SJSA1 (cell line): ENCODE measurements at regions not wholly inside any gene's neighbourhood (a gene's known extent, or its start where the extent isn't known, plus 50 kb on each side); places are given as distances from the start of the nearest gene placed in this dataset.

ENCODE experiments used
- DNase-seq, 2 experiments: peaks; one replicate each; pipeline ENCODE4 v3.0.0-alpha.2; 2015 to 2020; ENCODE audit warnings: low spot score in 2 of 2, low read depth in 1 of 2
- H3K27ac ChIP-seq: fragments of 250-450 bp; sonication (Bioruptor Pico); 2 replicates; pipeline ENCODE4 v1.5.1; 2020; ENCODE audit warnings: mild to moderate bottlenecking, moderate library complexity
- H3K27me3 ChIP-seq: fragments of 250-450 bp; sonication (Bioruptor Pico); replicated peaks from 2 replicates; pipeline ENCODE4 v1.5.1; 2020; ENCODE audit warnings: mild to moderate bottlenecking, moderate library complexity
- H3K36me3 ChIP-seq: fragments of 250-450 bp; sonication (Bioruptor Pico); 2 replicates; pipeline ENCODE4 v1.5.1; 2020; ENCODE audit warnings: mild to moderate bottlenecking
- H3K4me1 ChIP-seq: fragments of 250-450 bp; sonication (Bioruptor Pico); replicated peaks from 2 replicates; pipeline ENCODE4 v1.6.1; 2021; ENCODE audit warnings: mild to moderate bottlenecking
- H3K4me3 ChIP-seq: fragments of 250-450 bp; sonication (Bioruptor Pico); 2 replicates; pipeline ENCODE4 v1.5.1; 2020; ENCODE audit warnings: mild to moderate bottlenecking
- H3K9me3 ChIP-seq: fragments of 250-450 bp; sonication (Bioruptor Pico); replicated peaks from 2 replicates; pipeline ENCODE4 v1.5.1; 2020; ENCODE audit warnings: mild to moderate bottlenecking

- H3K9me3 ChIP-seq, result no peaks in the 10 kb centered on the region; the same call in 1 of the 2 replicates
- no peak for DNase-seq
- no peaks in the 10 kb centered on the region; the same call in 1 of the 2 replicates for H3K4me1 ChIP-seq
- H3K4me3 ChIP-seq, result no peak overlapping the region
- no peak overlapping the region for H3K27ac ChIP-seq
- no peaks in the 10 kb centered on the region for H3K36me3 ChIP-seq
- H3K27me3 ChIP-seq, result no peaks in the 10 kb centered on the region
Observed at GRCh38 chr5:115387816-115388215, 91.4 kb upstream of the CCDC112 start.

GRCh38 chr5:115386657-115387056, 90.2 kb upstream of the CCDC112 start:
- Histone ChIP-seq H3K4me3 (no peak overlapping the region), H3K36me3 (no peaks in the 10 kb centered on the region), H3K9me3 (no peaks in the 10 kb centered on the region; the same call in 1 of the 2 replicates), H3K27me3 (no peaks in the 10 kb centered on the region), H3K4me1 (peaks cover under 1% of the 10 kb centered on the region), H3K27ac (no peak overlapping the region)
- no peak for DNase-seq

GRCh38 chr5:115384587-115385375, 88.3 kb upstream of the CCDC112 start:
- no peak overlapping the region for H3K27ac ChIP-seq
- no peaks in the 10 kb centered on the region; the same call in 1 of the 2 replicates for H3K9me3 ChIP-seq
- H3K4me3 ChIP-seq, result no peak overlapping the region
- no peaks in the 10 kb centered on the region for H3K27me3 ChIP-seq
- H3K36me3 ChIP-seq, result no peaks in the 10 kb centered on the region
- no peak for DNase-seq
- peaks cover 8% of the 10 kb centered on the region for H3K4me1 ChIP-seq

- Histone ChIP-seq H3K27ac (no peak overlapping the region), H3K36me3 (no peaks in the 10 kb centered on the region), H3K9me3 (no peaks in the 10 kb centered on the region; the same call in 1 of the 2 replicates), H3K4me3 (no peak overlapping the region), H3K4me1 (peaks cover 14% of the 10 kb centered on the region), H3K27me3 (no peaks in the 10 kb centered on the region)
- no peak for DNase-seq
Observed at GRCh38 chr5:115382989-115383388, 86.5 kb upstream of the CCDC112 start.

GRCh38 chr5:115381911-115382662, 85.6 kb upstream of the CCDC112 start:
- Histone ChIP-seq H3K27ac (no peak overlapping the region), H3K36me3 (no peaks in the 10 kb centered on the region)
- DNase-seq, result no peak

GRCh38 chr5:115379622-115380344, 83.3 kb upstream of the CCDC112 start:
- Histone ChIP-seq H3K9me3 (no peaks in the 10 kb centered on the region), H3K27me3 (no peaks in the 10 kb centered on the region), H3K36me3 (no peaks in the 10 kb centered on the region), H3K27ac (no peak overlapping the region), H3K4me1 (peaks cover 25% of the 10 kb centered on the region), H3K4me3 (no peak overlapping the region)
- no peak for DNase-seq

More at GRCh38 chr5:115381911-115382662, 85.6 kb upstream of the CCDC112 start:
- no peak overlapping the region for H3K4me3 ChIP-seq
- H3K4me1 ChIP-seq, result peaks cover 23% of the 10 kb centered on the region
- no peaks in the 10 kb centered on the region; the same call in 1 of the 2 replicates for H3K9me3 ChIP-seq
- H3K27me3 ChIP-seq, result no peaks in the 10 kb centered on the region

- no peaks in the 10 kb centered on the region for H3K36me3 ChIP-seq
- peaks cover 25% of the 10 kb centered on the region for H3K4me1 ChIP-seq
- H3K9me3 ChIP-seq, result no peaks in the 10 kb centered on the region
- H3K27ac ChIP-seq, result no peak overlapping the region
- H3K4me3 ChIP-seq, result no peak overlapping the region
- no peak for DNase-seq
- no peaks in the 10 kb centered on the region for H3K27me3 ChIP-seq
Observed at GRCh38 chr5:115378754-115379153, 82.3 kb upstream of the CCDC112 start.

GRCh38 chr5:115377468-115378217, 81.2 kb upstream of the CCDC112 start:
- no peaks in the 10 kb centered on the region for H3K36me3 ChIP-seq
- H3K4me1 ChIP-seq, result peaks cover 25% of the 10 kb centered on the region
- H3K4me3 ChIP-seq, result peak overlapping the region; percentile 5
- DNase-seq, result peak in 1 of 2 experiments; percentile 76
- no peaks in the 10 kb centered on the region for H3K27me3 ChIP-seq
- H3K27ac ChIP-seq, result peak overlapping the region; percentile 60
- H3K9me3 ChIP-seq, result no peaks in the 10 kb centered on the region

- Histone ChIP-seq H3K9me3 (no peaks in the 10 kb centered on the region), H3K36me3 (no peaks in the 10 kb centered on the region), H3K4me3 (no peak overlapping the region), H3K27ac (no peak overlapping the region), H3K4me1 (peaks cover 19% of the 10 kb centered on the region), H3K27me3 (no peaks in the 10 kb centered on the region)
- no peak for DNase-seq
Observed at GRCh38 chr5:115375893-115376292, 79.4 kb upstream of the CCDC112 start.

- H3K4me1 ChIP-seq, result peaks cover 14% of the 10 kb centered on the region
- H3K36me3 ChIP-seq, result no peaks in the 10 kb centered on the region
- H3K4me3 ChIP-seq, result no peak overlapping the region
- DNase-seq, result no peak
- H3K27me3 ChIP-seq, result no peaks in the 10 kb centered on the region
- no peak overlapping the region for H3K27ac ChIP-seq
- H3K9me3 ChIP-seq, result no peaks in the 10 kb centered on the region
Observed at GRCh38 chr5:115374057-115374775, 77.8 kb upstream of the CCDC112 start.

GRCh38 chr5:115372146-115372545, 75.7 kb upstream of the CCDC112 start:
- Histone ChIP-seq H3K4me1 (peaks cover 3% of the 10 kb centered on the region), H3K36me3 (no peaks in the 10 kb centered on the region), H3K9me3 (no peaks in the 10 kb centered on the region), H3K27ac (no peak overlapping the region), H3K27me3 (no peaks in the 10 kb centered on the region), H3K4me3 (no peak overlapping the region)
- no peak for DNase-seq

GRCh38 chr5:115369430-115370144, 73.1 kb upstream of the CCDC112 start:
- Histone ChIP-seq H3K36me3 (no peaks in the 10 kb centered on the region), H3K4me1 (peaks cover 13% of the 10 kb centered on the region), H3K9me3 (no peaks in the 10 kb centered on the region), H3K27me3 (no peaks in the 10 kb centered on the region), H3K27ac (no peak overlapping the region), H3K4me3 (no peak overlapping the region)
- DNase-seq, result no peak
